ENCODE measurements at regions not wholly inside any gene's neighbourhood (a gene's known extent, or its start where the extent isn't known, plus 50 kb on each side); places are given as distances from the start of the nearest gene placed in this dataset.

DNA sequence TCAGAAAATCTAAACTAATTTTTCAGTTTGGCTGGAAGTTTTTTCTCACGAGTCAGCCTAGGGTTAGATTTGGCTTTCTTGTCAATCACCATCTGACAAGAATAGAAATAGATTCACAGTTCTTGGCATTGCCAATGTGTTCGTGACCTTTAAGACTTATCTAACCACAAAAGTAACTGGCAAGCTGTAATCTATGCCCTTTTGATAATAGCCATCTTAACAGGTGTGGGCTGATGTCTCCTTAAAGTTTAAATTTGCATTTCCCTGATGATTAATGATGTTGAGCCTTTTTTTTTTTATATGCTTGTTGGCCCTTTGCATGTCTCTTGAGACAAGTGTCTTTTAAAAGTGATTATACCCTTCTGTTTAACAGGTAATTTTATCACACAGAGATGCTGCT lies 460.3 kb upstream of the PRKX start:
- TF ChIP-seq, protein P1, sequence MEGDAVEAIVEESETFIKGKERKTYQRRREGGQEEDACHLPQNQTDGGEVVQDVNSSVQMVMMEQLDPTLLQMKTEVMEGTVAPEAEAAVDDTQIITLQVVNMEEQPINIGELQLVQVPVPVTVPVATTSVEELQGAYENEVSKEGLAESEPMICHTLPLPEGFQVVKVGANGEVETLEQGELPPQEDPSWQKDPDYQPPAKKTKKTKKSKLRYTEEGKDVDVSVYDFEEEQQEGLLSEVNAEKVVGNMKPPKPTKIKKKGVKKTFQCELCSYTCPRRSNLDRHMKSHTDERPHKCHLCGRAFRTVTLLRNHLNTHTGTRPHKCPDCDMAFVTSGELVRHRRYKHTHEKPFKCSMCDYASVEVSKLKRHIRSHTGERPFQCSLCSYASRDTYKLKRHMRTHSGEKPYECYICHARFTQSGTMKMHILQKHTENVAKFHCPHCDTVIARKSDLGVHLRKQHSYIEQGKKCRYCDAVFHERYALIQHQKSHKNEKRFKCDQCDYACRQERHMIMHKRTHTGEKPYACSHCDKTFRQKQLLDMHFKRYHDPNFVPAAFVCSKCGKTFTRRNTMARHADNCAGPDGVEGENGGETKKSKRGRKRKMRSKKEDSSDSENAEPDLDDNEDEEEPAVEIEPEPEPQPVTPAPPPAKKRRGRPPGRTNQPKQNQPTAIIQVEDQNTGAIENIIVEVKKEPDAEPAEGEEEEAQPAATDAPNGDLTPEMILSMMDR (IDR thresholded peaks at IDR 0.05; ENCODE audit: low read depth, low read length), result no peak
- no peak for DNase-seq (ENCODE audit: extremely low read depth, low read depth)

DNA sequence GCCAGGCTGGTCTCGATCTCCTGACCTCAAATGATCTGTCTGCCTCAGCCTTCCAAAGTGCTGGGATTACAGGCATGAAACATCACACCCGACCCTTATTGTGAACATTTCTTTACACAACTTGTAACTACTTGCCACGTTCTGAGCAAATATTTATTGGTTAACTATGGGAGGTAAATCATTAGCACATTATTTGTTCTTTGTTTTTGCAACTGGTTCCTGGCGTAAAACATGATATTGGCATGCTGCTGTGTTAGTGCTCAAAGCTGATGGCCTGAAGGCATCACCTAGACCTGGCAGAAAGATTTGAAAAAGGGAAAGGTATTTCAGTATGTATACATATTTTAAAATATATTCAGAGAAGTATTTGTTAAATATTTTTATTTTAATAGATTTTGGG lies 438.3 kb upstream of the PRKX start:
- TF ChIP-seq, protein P1 (IDR thresholded peaks at IDR 0.05; ENCODE audit: low read depth, low read length), result no peak

DNA sequence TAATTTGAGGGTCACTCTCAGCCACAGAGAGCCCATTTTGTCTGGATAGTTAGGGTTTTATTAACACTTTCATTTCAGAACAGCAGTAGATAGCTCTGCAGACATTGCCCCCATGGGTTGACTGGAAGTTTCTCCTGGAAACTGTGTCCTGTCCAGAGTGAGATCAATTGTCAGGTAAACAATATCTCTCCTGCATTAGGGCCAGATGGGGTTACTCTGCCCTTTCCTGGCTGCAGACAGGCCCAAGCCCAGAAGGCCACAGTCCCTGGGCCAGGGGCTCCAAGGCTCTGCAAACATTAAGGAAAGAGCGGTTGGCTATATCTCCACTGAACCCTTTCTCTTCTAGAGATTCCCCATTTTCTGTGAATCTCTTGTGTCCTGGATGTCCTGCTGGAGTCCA lies 436.8 kb upstream of the PRKX start:
- TF ChIP-seq, protein P1 (IDR thresholded peaks at IDR 0.05; ENCODE audit: low read depth, low read length), result no peak
- DNase-seq (ENCODE audit: extremely low read depth, low read depth), result no peak

More for the DNA sequence above, 438.3 kb upstream of the PRKX start:
- DNase-seq (ENCODE audit: extremely low read depth, low read depth), result no peak

DNA sequence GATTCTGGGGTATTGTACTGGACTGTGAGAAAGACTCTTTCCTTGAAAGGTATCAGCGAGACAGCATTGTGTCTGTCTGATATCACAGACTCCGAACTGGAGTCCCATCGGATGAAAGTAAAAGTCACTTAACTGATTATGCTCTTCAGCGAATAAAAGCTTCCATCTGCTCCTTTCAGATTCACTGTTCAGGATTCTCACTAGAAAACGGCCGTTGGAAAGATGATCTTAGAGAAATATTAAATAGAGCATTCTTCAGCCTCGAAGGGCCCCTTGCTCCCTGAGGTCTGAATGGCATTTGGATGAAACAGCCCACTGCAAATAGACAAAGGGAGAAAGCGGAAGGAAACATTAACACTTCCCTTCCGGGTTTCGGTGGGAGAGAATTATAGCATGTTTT lies 416.2 kb upstream of the PRKX start:
- no peak for DNase-seq (ENCODE audit: extremely low read depth, low read depth)
- TF ChIP-seq, protein P1 (IDR thresholded peaks at IDR 0.05; ENCODE audit: low read depth, low read length), result no peak

DNA sequence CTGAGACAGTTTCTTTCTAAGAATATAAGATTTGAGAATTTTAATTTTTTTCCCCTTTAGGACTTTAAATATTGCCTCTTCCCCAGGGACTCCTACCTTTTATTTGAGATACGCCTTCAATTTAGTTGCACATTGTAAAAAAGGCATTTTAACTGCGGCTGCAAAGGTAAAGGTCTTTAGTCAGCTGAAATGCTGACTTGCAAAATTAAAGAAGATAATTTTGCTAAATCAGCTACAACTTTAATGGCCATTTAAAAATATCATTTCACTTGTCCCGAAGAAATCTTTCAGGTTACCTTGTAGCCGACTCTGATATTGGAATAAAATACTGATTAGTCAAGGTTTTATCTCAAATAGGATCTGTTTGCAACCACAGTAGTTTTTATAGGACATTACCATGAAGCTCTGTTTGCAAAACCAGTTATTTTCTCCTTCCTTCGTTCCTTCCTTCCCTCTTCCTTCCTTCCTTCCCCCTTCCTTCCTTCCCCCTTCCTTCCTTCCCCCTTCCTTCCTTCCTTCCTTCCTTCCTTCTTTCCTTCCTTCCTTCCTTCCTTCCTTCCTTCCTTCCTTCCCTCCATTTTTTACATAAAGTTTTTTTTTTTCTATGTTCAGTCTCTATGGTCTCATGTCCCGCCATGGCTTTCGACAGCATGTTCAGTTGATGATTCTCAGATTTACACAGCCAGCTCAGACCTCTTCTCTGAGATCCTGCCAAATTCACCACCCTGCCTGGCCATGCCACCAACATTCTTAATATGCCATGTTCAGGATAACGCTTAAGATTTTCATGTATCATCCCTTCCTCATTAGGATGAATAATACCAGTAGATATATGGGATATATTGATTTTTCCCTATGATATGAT lies 405.4 kb upstream of the PRKX start:
- no peak for DNase-seq (ENCODE audit: extremely low read depth, low read depth)
- TF ChIP-seq, protein P1 (IDR thresholded peaks at IDR 0.05; ENCODE audit: low read depth, low read length), result no peak

DNA sequence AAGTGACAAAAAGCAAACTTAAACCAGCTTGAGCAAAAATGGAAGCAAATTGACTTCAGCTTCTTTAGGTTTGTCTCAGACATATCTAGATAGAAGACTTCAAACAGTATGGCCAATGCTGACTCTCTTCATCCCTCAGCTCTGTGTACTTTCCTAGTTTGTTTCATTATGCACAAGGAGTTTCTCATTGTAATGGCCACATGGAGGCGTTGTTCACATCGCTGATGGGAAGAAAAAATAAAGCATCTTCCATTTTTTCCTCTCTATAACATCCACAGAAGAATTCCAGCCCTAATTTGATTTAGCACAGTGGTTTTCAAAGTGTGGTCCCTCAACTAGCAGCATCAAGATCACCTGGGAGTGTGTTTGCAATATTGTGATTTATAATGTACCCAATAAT lies 397.5 kb upstream of the PRKX start:
- no peak for DNase-seq (ENCODE audit: extremely low read depth, low read depth)
- TF ChIP-seq, protein P1 (IDR thresholded peaks at IDR 0.05; ENCODE audit: low read depth, low read length), result no peak

DNA sequence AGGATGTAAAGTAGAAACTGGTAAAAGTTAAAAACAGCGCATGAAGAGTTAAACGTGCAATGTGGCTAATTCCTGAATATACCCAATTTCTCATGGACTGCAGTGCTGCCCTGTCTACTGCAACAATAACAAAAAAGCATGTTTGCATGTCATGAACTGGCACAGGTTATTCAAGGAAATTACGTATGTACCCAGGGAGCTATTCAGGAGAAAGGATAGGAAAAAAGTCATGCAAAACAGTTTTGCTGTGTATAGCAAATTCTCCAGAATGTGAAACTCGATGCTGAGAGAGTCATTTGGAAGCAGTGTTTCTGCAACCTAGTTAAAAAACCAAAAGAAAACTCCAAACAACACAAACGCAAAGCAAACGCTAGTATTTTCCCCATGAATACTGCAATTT lies 381.5 kb upstream of the PRKX start:
- no peak for DNase-seq (ENCODE audit: extremely low read depth, low read depth)

More for the DNA sequence above, 381.5 kb upstream of the PRKX start:
- TF ChIP-seq, protein P1 (IDR thresholded peaks at IDR 0.05; ENCODE audit: low read depth, low read length), result no peak

Data from AG09319 (cell line).